Endothelial cell of umbilical vein (primary cell): ENCODE measurements at regions not wholly inside any gene's neighbourhood (a gene's known extent, or its start where the extent isn't known, plus 50 kb on each side); places are given as distances from the start of the nearest gene placed in this dataset.
A peak's percentile ranks its signal among the peaks of the same experiment; 100 is the strongest.

ENCODE experiments used
- BruUV-seq: library from RNA; stranded (reverse); fragments of 400-500 nt; replicated peaks from 2 replicates; lab custom pipeline; 2021; lab: Mats Ljungman, UMichigan
- CTCF ChIA-PET: fragments of 300-600, 350-600 bp; sonication (Branson Sonifier 250); formaldehyde crosslinking; loops from one replicate; lab custom pipeline; 2021; ENCODE audit warnings: antibody characterized with exemption, inconsistent platforms; lab: Charles Lee
- POLR2A ChIA-PET: fragments of 300-600, 350-600 bp; sonication (Branson Sonifier 250); formaldehyde crosslinking; loops from one replicate; lab custom pipeline; 2021; ENCODE audit warnings: antibody characterized with exemption, inconsistent platforms; lab: Charles Lee
- DNase-seq: peaks from one replicate; pipeline ENCODE4 v3.0.0-alpha.2; 2011; ENCODE audit warnings: low read depth, low spot score
- FAIRE-seq: peaks from 2 replicates; lab custom pipeline; 2011; peaks lifted over from hg19 to GRCh38; lab: Jason Lieb, UNC
- H2AFZ ChIP-seq: 2 replicates; pipeline ENCODE4 v1.6.0; 2012; ENCODE audit warnings: low read depth, low read length, control low read depth, inconsistent platforms
- H3K27ac ChIP-seq: 2 replicates; pipeline ENCODE4 v1.5.1; 2011; ENCODE audit warnings: low read depth, mild to moderate bottlenecking, control low read depth, low read length, moderate library complexity; ENCODE audit not compliant: insufficient read depth
- H3K27me3 ChIP-seq, 2 experiments: 2 replicates each; pipeline versions ENCODE4 v1.6.0 to v1.6.1; 2011; ENCODE audit warnings: low read length in 2 of 2, mixed read lengths in 1 of 2; ENCODE audit not compliant: control insufficient read depth in 2 of 2, insufficient read depth in 2 of 2
- H3K36me3 ChIP-seq, 2 experiments: 2 replicates in 1 of 2; 3 replicates in 1 of 2; pipeline ENCODE4 v1.5.1; 2011; ENCODE audit warnings: low read length in 2 of 2, mild to moderate bottlenecking in 1 of 2, moderate library complexity in 1 of 2; ENCODE audit not compliant: control insufficient read depth in 2 of 2, insufficient read depth in 2 of 2; ENCODE audit errors: extremely low read depth in 1 of 2
- H3K4me1 ChIP-seq: 3 replicates; pipeline ENCODE4 v1.5.1; 2011; ENCODE audit warnings: mild to moderate bottlenecking, low read length; ENCODE audit not compliant: control insufficient read depth, insufficient read depth; ENCODE audit errors: extremely low read depth
- H3K4me2 ChIP-seq: 2 replicates; pipeline ENCODE4 v1.6.1; 2011; ENCODE audit warnings: low read length, control low read depth, mixed read lengths; ENCODE audit not compliant: insufficient read depth
- H3K4me3 ChIP-seq, 3 experiments: fragments of 200-600 bp in 1 of 3; sonication (generic), shearing (Covaris generic) in 1 of 3; replicated peaks in 1 of 3; 2 replicates each; pipeline ENCODE4 v1.5.1; 2011 to 2016; ENCODE audit warnings: control low read depth in 3 of 3, low read length in 3 of 3, mild to moderate bottlenecking in 2 of 3, inconsistent platforms in 1 of 3, low read depth in 1 of 3, moderate library complexity in 1 of 3; ENCODE audit not compliant: insufficient read depth in 1 of 3
- H3K79me2 ChIP-seq: 2 replicates; pipeline ENCODE4 v1.6.0; 2012; ENCODE audit warnings: low read length, inconsistent platforms; ENCODE audit not compliant: control insufficient read depth, insufficient read depth
- H3K9ac ChIP-seq: replicated peaks from 2 replicates; pipeline ENCODE3; 2011; ENCODE audit warnings: low read length, control low read depth; ENCODE audit not compliant: insufficient read depth; ENCODE audit errors: extremely low read depth
- H3K9me1 ChIP-seq: replicated peaks from 3 replicates; pipeline ENCODE4 v1.6.0; 2011; ENCODE audit warnings: mild to moderate bottlenecking, low read length; ENCODE audit not compliant: control insufficient read depth, insufficient read depth; ENCODE audit errors: extremely low read depth
- H3K9me3 ChIP-seq: replicated peaks from 2 replicates; pipeline ENCODE4 v1.5.1; 2012; ENCODE audit warnings: low read length, inconsistent platforms; ENCODE audit not compliant: control insufficient read depth, insufficient read depth
- H4K20me1 ChIP-seq: replicated peaks from 2 replicates; pipeline ENCODE3; 2011; ENCODE audit warnings: mild to moderate bottlenecking, low read length; ENCODE audit not compliant: control insufficient read depth, insufficient read depth; ENCODE audit errors: extremely low read depth
- EZH2 ChIP-seq: IDR thresholded peaks from 2 replicates; pipeline ENCODE4 v1.6.1; 2012; ENCODE audit warnings: borderline replicate concordance, low read depth, mild to moderate bottlenecking, moderate library complexity, low read length, inconsistent platforms; ENCODE audit not compliant: severe bottlenecking
- FOS ChIP-seq: IDR thresholded peaks from 2 replicates; pipeline ENCODE4 v1.6.1; 2011; ENCODE audit warnings: mild to moderate bottlenecking, low read length, moderate library complexity, borderline replicate concordance; ENCODE audit not compliant: insufficient read depth
- GATA2 ChIP-seq: IDR thresholded peaks from 2 replicates; pipeline ENCODE4 v1.7.0; 2011; ENCODE audit warnings: low read depth, mild to moderate bottlenecking, moderate library complexity, mixed read lengths, low read length; ENCODE audit not compliant: insufficient read length, insufficient read depth
- JUN ChIP-seq: IDR thresholded peaks from 2 replicates; pipeline ENCODE4 v1.6.1; 2011; ENCODE audit warnings: borderline replicate concordance, low read depth; ENCODE audit not compliant: insufficient read length, insufficient read depth
- MYC ChIP-seq: IDR thresholded peaks from one replicate; pipeline ENCODE4 v1.6.1; 2011; ENCODE audit warnings: mild to moderate bottlenecking, low read depth, low read length
- POLR2A ChIP-seq: IDR thresholded peaks from 2 replicates; pipeline ENCODE4 v1.6.1; 2012; ENCODE audit warnings: low read depth, mild to moderate bottlenecking, control low read depth, low read length
- POLR2AphosphoS5 ChIP-seq: IDR thresholded peaks from 2 replicates; pipeline ENCODE4 v1.6.1; 2012; ENCODE audit warnings: low read depth, mild to moderate bottlenecking, control low read depth, low read length, moderate library complexity; ENCODE audit not compliant: insufficient read depth
- dilution Hi-C: fragments of 300-500 bp; cut with MboI; formaldehyde crosslinking; loops from one replicate; pipeline ENCODE4 v1.15.0; 2019; ENCODE audit warnings: low sequenced_read_pairs; ENCODE audit not compliant: extremely low pct_ligation_motif_present
- intact Hi-C: fragments of 100-400 bp; cut with micrococcal nuclease; formaldehyde crosslinking; loops from one replicate; pipeline ENCODE4 v1.10.0; 2022
- TF ChIP-seq, protein P1 (sequence below): IDR thresholded peaks from 2 replicates; pipeline ENCODE4 v1.6.1; 2011; ENCODE audit not compliant: insufficient read depth, insufficient read length
- TF ChIP-seq, protein P2 (sequence below), 2 donors: IDR thresholded peaks; 1 replicate in 1 of 2; 2 replicates in 1 of 2; pipeline ENCODE4 v1.5.1; 2011; ENCODE audit warnings: low read length in 2 of 2, mild to moderate bottlenecking in 2 of 2, moderate library complexity in 2 of 2, control low read depth in 1 of 2, inconsistent platforms in 1 of 2, low read depth in 1 of 2; ENCODE audit not compliant: insufficient read depth in 1 of 2; ENCODE audit errors: extremely low read depth in 1 of 2

DNA sequence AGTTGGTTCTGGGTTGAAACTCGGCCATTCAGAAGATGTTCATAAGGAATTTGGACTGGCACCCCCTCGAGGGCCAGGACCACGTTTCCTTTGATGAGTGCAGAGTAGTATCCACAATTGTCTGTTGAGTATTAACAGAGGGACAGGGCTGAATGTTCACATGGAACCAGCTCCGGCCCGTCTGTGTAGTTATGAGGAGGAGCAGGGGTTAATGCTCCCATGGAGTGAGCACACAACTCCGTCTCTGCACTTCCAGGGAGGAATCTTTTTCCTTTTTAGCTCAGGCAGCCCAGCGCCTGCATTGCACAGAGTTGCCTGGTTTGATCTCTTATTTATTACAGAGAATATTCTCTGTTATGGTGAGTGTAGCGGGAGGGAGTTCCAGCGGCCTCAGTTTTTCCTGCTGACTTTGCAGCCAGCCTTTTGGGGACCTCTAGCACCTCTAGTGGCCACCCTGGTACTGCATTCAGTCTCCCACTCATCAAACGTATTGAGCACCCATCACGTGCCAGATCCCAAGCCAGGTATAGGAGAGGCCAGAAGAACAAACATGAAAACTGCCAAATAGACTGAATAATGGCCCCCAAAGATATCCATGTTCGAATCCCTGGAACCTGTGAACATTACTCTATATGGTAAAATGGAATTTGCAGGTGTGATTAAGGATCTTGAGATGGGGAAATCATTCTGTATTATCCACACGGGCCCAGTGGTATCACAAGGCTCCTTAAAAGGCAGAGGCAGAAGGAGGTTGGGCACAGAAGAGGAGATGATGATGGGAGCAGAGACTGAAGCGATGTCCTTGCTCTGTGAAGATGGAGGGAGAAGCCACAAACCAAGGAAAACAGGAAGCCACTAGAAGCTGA, 167.7 kb upstream of the CSF3R start:
- no peaks in the 10 kb centered on the region for H4K20me1 ChIP-seq
- TF ChIP-seq, protein P1, sequence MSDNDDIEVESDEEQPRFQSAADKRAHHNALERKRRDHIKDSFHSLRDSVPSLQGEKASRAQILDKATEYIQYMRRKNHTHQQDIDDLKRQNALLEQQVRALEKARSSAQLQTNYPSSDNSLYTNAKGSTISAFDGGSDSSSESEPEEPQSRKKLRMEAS, result peak; percentile 34
- TF ChIP-seq POLR2AphosphoS5, result no peak
- TF ChIP-seq, protein P2, sequence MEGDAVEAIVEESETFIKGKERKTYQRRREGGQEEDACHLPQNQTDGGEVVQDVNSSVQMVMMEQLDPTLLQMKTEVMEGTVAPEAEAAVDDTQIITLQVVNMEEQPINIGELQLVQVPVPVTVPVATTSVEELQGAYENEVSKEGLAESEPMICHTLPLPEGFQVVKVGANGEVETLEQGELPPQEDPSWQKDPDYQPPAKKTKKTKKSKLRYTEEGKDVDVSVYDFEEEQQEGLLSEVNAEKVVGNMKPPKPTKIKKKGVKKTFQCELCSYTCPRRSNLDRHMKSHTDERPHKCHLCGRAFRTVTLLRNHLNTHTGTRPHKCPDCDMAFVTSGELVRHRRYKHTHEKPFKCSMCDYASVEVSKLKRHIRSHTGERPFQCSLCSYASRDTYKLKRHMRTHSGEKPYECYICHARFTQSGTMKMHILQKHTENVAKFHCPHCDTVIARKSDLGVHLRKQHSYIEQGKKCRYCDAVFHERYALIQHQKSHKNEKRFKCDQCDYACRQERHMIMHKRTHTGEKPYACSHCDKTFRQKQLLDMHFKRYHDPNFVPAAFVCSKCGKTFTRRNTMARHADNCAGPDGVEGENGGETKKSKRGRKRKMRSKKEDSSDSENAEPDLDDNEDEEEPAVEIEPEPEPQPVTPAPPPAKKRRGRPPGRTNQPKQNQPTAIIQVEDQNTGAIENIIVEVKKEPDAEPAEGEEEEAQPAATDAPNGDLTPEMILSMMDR (IDR thresholded peaks at IDR 0.05; ENCODE audit: extremely low read depth in 1 of 2, insufficient read depth in 1 of 2, low read depth in 1 of 2, low read length in 2 of 2), result peak; percentile 85 to 89
- no peak overlapping the region for H3K4me3 ChIP-seq
- H3K4me1 ChIP-seq, result no peaks in the 10 kb centered on the region
- no peaks in the 10 kb centered on the region for H3K9me3 ChIP-seq
- H3K79me2 ChIP-seq, result no peaks in the 10 kb centered on the region
- H3K9me1 ChIP-seq, result no peaks in the 10 kb centered on the region
- no TSS peak for BruUV-seq
- no peaks in the 10 kb centered on the region for H3K36me3 ChIP-seq
- FAIRE-seq (peak; percentile 86), DNase-seq (peak; percentile 59)
- ChIA-PET POLR2A (no interaction called here), CTCF (interaction anchor here (0.9 to 2.1 kb wide), 8 partner anchors 11 to 672 kb away, joined by 3 to 10 read pairs (median 5); no protein-coding TSS in a partner anchor)
- no peak overlapping the region for H3K9ac ChIP-seq
- no peak overlapping the region for H2AFZ ChIP-seq
- no peak overlapping the region for H3K27ac ChIP-seq
- intact Hi-C loops (no loop called here), dilution Hi-C loops (no loop called here)
- no peak overlapping the region for H3K4me2 ChIP-seq
- H3K27me3 ChIP-seq, result no peaks in the 10 kb centered on the region

DNA sequence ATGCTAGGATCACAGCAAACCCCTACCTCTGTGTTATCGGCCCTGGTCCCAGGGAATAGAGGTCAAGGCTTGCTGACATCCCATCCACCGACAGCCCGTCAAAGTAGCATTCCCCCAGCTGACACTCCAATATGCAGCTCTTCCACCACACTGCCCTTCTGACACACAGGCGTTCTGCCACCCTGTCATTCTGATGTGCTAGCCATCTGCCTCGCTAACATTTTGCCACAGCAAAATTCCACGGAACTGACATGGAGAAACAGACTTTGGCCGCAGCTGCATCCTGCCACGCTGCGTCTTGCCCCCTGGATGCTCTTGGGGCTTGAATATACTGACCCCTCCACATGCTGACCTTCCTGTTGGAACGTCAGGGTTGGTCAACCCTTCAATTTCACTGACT, 163.2 kb upstream of the CSF3R start:
- dilution Hi-C loops (no loop called here), intact Hi-C loops (no loop called here)
- no peaks in the 10 kb centered on the region for H3K9me1 ChIP-seq
- no peaks in the 10 kb centered on the region for H3K79me2 ChIP-seq
- no peaks in the 10 kb centered on the region for H3K9me3 ChIP-seq
- CTCF ChIA-PET, result no interaction called here
- FAIRE-seq (no peak), DNase-seq (no peak)
- no peaks in the 10 kb centered on the region for H3K36me3 ChIP-seq
- no peaks in the 10 kb centered on the region for H3K27me3 ChIP-seq
- H3K4me1 ChIP-seq, result no peaks in the 10 kb centered on the region
- BruUV-seq, result no TSS peak
- POLR2A ChIA-PET, result no interaction called here
- TF ChIP-seq POLR2A, result no peak
- no peak for TF ChIP-seq GATA2
- no peak for TF ChIP-seq EZH2
- TF ChIP-seq, protein P2 (IDR thresholded peaks at IDR 0.05; ENCODE audit: extremely low read depth in 1 of 2, insufficient read depth in 1 of 2, low read depth in 1 of 2, low read length in 2 of 2), result no peak
- no peak for TF ChIP-seq JUN
- no peak for TF ChIP-seq FOS
- TF ChIP-seq MYC, result no peak
- TF ChIP-seq, protein P1, result no peak
- no peak for TF ChIP-seq POLR2AphosphoS5
- H2AFZ ChIP-seq, result no peak overlapping the region
- no peak overlapping the region for H3K9ac ChIP-seq
- H4K20me1 ChIP-seq, result no peaks in the 10 kb centered on the region
- no peak overlapping the region for H3K4me3 ChIP-seq
- H3K27ac ChIP-seq, result no peak overlapping the region
- H3K4me2 ChIP-seq, result no peak overlapping the region
